HUDEP-2 (cell line): ENCODE measurements at regions not wholly inside any gene's neighbourhood (a gene's known extent, or its start where the extent isn't known, plus 50 kb on each side); places are given as distances from the start of the nearest gene placed in this dataset.
"Not testable (repeated sequence)": the region's sequence is repeated elsewhere in the genome, so short reads cannot be mapped to it uniquely, and the experiment has no call there.

Experiments used
- DNase-seq, 76 experiments: peaks; one replicate each; lab custom pipeline; 2025; ENCODE audit not compliant: unreplicated experiment in 76 of 76; lab: John Stamatoyannopoulos, UW

DNA sequence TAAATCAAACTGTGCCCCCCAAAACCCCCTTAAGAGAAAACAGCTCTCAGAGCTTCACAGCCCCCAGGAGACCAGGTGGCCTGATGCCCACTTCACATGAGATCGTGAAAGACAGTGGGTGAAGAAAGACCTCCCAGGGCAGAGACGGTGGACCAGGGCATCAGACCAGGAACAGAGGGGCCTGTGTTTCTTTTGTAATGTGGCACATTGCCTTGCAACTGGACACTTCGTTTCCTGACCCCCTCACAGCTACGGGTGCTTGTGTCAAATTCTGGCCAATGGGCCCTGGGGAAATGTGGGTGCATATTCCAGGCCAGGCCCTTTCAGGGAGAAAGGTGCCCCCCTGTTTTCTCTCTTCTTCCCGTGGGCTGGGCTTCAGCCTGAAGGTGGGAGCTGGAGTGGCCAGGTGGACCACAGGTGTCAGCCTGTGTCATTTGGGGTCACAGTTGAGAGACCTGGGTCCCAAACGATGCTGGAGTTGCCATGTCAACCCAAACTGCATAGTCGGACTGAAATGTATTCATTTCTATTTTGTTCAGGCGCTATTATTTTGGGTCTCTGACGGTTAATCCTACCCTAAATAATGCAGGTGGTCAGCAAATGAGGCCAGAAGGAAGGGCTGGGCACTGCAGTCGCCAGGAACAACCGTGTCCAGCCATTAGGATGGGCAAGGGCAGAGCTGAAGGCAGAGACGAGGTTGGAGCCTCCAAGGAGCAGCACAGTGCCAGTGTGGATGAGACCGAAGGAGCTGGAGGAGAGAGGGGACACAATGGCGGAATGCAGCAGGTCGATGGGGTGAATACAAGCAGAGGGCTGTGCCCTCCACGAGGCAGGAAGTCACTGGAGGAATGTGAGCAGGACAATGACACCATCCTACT, 338.2 kb downstream of the EIPR1 start:
- no peak for DNase-seq

- DNase-seq, result no peak
These were observed 339.0 kb downstream of the EIPR1 start for GRCh38 chr2:3038636-3039035.

GRCh38 chr2:3037196-3038194, 340.1 kb downstream of the EIPR1 start:
- no peak for DNase-seq

GRCh38 chr2:3036432-3037125, 341.0 kb downstream of the EIPR1 start:
- no peak for DNase-seq

DNA sequence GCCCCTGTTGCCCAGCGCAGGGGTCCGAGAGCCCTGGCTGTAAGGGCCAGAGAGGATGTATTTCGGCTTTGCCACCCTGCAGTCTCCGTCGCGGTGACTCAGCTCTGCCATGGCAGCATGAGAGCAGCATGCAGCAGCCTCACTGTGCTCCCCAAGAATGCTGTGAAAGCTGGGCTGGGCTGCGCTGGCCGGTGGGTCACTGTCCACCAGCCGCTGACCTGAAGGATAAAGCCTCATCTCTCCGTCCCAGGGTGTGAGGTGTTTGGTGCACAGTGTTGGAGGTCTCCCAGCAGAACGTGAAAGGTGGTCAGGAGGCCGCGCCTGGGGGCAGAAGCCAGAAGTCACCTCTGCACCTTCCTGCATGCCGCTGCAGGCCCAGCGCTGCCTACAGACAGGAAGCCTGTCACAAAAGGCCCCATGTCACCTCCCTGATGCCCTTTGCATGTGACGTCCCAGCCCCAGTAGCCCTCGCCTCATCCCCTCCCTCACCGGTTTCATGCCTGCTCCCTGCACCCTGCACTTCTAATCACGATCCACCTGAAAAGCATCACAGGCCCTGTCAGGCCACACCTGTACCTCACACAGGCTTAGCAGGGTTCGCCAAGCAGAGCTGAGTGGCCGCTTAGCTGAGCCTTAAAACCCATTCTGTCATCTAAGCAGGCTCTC, 342.1 kb downstream of the EIPR1 start:
- no peak for DNase-seq

DNA sequence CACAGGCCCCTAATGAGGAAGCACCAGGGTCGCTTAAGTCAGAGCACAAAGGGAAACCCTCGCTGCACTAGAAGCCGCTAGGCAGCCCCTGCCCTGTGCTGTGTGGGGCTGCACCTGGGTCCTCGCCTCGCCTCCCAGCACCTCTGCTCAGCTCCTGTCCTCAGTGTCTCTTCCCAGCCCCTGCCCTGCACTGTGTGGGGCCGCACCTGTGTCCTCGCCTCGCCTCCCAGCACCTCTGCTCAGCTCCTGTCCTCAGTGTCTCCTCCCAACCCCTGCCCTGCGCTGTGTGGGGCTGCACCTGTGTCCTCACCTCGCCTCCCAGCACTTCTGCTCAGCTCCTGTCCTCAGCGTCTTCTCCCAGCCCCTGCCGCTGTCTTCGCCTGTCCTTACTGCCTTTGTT, 342.8 kb downstream of the EIPR1 start:
- no peak for DNase-seq

DNA sequence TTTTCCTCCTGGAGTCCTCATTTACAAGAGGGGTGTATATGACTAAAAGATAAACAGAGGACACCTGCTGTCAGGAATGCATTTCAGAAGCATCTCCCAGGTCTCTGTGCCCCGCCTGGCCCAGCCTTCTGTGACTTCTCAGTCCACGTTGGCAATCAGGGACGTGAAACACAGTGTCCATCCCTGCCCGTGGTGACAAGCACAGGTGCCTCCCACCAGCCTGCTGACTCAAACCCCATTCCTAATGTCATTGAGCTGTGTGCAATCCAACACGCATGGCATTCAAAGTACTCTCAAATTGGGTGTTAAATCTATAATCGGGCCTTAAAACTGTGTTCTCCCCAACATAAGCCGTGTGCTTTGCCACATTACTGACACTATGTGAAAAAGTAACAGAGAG, 343.2 kb downstream of the EIPR1 start:
- DNase-seq, result no peak

DNA sequence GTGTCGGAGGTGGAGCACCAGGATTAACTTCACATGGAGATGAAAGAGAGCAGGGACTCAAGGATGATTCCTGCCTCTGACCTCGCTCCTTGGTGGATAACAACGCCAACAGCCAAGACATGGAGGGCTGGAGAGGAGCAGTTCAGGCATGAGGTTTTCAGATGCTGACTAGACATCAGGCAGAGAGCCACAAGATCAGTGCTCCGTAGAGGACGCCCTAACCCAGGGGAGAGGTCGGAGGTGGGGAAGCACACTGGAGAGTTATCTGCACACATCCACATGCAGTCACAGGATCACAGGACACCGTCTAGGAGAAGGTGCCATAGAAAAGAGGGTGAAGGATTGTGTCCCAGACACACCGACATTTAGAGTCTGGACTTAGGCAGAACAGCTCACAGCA, 344.3 kb downstream of the EIPR1 start:
- DNase-seq, result no peak

DNA sequence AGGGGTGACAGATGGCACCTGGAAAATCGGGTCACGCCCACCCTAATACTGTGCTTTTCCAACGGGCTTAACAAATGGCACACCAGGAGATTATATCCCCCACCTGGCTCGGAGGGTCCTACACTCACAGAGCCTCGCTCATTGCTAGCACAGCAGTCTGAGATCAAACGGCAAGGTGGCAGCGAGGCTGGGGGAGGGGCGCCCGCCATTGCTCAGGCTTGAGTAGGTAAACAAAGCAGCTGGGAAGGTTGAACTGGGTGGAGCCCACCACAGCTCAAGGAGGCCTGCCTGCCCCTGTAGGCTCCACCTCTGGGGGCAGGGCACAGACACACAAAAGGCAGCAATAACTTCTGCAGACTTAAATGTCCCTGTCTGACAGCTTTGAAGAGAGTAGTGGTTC, 346.8 kb downstream of the EIPR1 start:
- DNase-seq, result not testable (repeated sequence)

GRCh38 chr2:3025984-3026383, 351.6 kb downstream of the EIPR1 start:
- DNase-seq, result no peak

DNA sequence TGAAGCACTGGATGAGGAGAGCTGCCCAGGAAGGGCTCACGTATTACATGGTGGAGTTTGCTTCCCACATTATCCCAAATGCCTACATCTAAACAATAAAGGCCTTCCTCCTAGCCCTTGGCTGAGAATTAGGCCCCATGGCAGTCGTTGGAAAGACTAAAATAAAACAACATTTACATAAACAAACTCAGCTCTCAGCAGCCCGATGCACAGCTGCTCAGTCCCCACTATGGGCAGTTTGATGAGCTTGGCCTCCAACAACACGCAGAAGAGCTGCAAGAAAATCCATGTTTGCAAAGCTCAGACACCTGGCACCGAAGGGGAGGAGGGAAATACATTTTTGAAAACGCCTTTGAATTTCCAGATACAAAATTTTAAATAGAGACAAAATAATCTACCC, 352.4 kb downstream of the EIPR1 start:
- no peak for DNase-seq

- DNase-seq, result no peak
These were observed 353.1 kb downstream of the EIPR1 start for GRCh38 chr2:3024401-3024935.

DNA sequence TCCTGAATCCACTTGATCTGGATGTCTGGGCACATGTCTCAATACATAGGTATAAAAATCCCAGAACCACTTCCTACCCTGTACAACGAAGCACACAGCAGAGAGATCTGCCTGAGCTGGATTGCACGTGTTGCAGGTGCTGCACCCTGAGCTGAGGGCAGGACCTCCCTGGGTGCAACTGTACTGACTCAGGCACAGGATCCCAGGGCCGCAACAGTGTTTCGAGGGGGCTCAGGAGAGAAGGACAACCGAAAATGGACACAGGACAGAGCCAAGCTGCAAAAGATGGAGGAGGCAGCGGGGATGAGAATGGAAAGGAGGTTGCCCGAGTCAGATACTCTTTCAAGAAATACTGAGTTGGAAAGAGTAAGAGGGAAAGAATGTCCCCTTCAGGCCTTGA, 354.1 kb downstream of the EIPR1 start:
- no peak for DNase-seq

DNA sequence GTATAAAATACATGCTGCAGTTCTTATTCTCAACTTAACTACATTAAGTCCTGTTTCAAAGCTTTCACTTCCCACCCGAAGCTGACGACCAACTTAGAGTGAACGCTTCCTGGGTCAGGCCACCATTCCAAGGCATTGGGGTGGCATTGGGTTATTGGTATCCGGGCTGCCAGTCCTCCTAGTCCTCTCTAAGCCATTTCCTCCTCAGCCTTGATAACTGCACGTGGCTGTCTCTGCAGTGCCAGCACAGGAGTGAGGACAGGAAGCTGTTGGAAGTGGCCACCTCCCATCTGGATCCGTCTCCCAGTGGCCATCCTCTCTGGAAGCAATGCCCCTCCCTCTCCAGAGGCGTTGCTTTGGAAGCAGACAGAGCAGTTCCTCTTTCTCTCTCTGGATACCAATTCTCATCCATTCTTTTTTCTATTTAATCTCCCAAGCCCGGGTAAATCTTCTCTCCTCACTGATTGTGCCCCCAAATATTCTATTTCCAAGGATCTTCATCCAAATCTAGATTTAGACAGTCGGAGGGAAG, 354.7 kb downstream of the EIPR1 start:
- DNase-seq, result no peak

- no peak for DNase-seq
These were observed 355.9 kb downstream of the EIPR1 start for GRCh38 chr2:3021720-3022119.

DNA sequence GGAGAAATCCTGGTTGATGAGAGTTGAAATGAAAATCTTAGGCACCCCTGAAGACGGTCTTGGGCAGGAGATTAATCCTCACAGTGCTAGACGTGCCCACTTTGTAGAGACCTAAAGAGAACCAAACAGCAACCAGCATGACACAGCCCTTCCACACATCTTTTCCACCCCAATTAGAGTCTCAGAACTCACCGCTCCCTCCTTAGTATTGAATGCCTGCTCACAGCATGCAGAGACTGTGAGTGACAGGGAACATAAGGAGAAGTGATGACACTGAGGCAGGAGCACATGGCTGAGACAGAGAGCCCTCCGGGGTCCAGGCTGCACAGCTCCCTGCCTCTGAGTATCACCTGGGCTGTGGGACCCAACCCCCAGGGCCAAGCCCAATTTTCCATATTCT, 367.6 kb downstream of the EIPR1 start:
- no peak for DNase-seq

DNA sequence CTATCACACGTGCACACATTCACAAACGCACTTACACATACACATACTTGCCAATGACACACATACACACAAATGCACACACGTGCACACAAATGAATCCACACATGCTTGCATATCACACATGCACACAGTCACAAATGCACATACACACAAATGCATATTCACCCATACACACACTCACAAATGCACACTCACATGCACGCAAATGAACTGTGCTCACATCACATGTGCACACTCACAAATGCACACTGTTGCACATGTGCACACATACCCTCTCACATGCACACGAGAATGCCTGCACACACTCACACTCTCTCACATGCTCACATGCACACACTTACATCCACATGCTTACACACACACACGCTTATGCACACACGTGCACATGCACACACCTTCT, 368.1 kb downstream of the EIPR1 start:
- DNase-seq, result no peak

DNA sequence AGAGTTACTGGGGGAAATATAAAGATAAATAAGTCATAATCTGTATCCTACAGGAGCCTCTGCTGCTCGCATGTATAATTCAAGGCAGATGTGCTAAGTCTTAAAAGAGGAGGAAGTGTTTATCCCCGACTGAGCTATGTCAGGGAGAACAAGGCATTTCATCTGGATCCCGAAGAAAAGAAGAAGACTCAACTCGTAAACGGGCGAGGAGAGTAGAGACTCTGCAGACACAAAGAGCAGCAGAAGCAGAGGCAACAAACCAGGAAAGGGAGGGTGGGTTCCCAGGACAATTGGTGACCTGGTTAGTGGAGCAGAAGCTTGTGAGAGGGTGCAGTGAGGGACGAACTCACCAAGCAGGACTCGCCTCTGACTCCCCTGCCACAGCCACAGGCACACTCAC, 368.6 kb downstream of the EIPR1 start:
- no peak for DNase-seq

DNA sequence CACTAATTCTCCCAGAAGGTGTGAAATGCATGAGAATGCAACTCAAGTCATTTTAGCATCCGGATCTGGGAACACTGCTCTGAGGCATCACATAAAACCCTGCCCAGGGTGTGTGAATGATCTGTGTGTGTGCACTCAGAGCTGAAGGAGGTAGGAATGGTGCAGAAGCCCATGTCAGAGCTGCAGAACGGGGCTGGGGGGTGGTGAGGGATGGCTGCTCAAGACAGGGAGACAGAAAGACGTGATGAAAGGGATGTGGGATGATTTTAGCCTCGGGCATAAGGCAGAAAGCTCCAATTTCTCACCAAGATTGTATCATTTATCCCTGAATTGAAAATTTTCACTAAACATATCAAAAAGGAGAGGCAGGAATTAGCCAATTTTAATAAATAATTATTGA, 369.1 kb downstream of the EIPR1 start:
- DNase-seq, result no peak

GRCh38 chr2:3007135-3007534, 370.5 kb downstream of the EIPR1 start:
- DNase-seq, result no peak
